ENCODE measurements at regions not wholly inside any gene's neighbourhood (a gene's known extent, or its start where the extent isn't known, plus 50 kb on each side); places are given as distances from the start of the nearest gene placed in this dataset.
"Not testable (repeated sequence)": the region's sequence is repeated elsewhere in the genome, so short reads cannot be mapped to it uniquely, and the experiment has no call there.

- DNase-seq, result no peak
Measured at GRCh38 chr2:166831930-166832329, 56.4 kb upstream of the XIRP2 start.

GRCh38 chr2:166825914-166826313 is 62.4 kb upstream of the XIRP2 start:
- no peak for DNase-seq

DNA sequence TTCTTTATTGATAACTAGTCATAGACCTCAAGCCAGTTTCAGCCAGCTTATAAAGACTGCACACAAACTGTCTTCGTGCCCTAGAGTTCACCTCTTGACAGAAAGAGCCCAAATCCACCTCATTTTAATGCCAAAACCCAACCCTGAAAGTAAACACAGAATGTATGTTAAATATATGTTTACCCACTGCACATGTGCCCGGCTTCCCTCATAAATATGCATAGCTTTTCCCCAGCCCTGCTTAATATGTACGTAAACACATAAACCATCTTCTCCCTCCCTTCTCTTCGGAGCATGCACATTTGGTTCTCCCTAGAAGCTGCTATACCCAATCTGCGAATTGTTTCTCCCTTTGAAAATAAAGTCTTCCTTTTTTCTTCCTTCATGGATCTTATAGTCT is 73.9 kb upstream of the XIRP2 start:
- no peak for DNase-seq

GRCh38 chr2:166812166-166812891 is 76.0 kb upstream of the XIRP2 start:
- no peak for DNase-seq

- no peak for DNase-seq
Measured at GRCh38 chr2:166805753-166806152, 82.5 kb upstream of the XIRP2 start.

GRCh38 chr2:166803373-166804000 is 84.8 kb upstream of the XIRP2 start:
- no peak for DNase-seq

GRCh38 chr2:166802475-166802874 is 85.8 kb upstream of the XIRP2 start:
- DNase-seq, result no peak

DNA sequence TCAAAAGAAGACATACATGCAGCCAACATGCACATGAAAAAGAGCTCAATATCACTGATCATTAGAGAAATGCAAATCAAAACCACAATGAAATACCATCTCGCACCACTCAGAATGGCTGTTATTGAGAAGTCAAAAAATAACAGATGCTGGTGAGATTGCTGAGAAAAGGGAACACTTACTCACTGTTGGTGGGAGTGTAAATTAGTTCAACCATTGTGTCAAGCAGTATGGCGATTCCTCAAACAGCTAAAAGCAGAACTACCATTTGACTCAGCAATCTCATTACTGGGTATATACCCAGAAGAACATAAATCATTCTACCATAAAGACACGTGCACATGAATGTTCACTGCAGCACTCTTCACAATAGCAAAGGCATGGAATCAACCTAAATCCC is 95.5 kb upstream of the XIRP2 start:
- no peak for DNase-seq

GRCh38 chr2:166786707-166787106 is 101.6 kb upstream of the XIRP2 start:
- no peak for DNase-seq

- DNase-seq, result no peak
Measured at GRCh38 chr2:166784296-166784946, 103.9 kb upstream of the XIRP2 start.

DNA sequence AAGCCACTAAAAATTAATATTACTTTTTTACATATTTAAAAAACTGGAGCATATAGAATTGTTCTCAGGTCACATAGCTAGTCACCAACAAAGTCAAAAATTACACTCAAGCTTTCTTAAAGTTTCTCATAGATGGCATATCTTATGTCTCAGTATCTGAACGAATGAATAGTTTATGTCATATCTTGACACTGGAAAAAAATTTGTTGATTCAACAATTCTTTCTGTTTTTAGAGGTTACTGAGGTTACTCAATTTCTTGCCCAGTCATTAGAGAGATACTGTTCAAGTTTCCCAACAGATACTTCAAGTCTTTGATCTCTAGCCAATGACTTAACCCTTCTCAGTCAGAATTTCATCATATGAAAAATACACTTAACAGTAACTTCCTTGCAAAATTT is 113.1 kb upstream of the XIRP2 start:
- no peak for DNase-seq

DNA sequence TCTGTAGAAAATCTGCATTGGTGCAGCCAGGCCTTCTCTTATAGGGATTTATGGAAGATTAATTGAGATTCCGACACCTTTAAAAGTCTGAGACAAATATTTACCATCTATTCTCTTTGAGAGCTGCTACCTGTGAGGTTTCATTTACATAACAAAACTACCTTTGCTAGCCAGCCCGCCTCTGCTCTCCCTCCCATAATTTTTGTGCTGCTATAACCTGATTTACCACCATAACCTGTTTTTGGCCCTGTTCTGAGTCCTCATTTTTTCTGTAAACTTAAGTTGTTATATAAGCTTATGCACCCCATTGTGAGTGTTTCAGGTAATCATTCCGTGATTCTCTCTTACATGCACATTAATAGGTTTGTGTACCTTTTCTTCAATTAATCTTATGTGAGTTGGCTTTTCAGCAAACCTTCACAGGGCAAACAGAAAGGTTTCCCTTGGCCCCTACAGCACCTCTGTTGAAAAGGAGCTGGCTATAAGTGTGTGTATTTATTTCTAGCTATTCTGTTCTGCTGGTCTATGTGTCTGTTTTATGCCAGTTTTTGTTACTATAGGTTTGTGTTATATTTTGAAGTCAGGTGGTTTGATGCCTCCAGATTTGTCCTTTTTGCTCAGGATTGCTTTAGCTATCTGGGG is 114.9 kb upstream of the XIRP2 start:
- DNase-seq, result no peak

- no peak for DNase-seq
Measured at GRCh38 chr2:166768393-166769123, 119.7 kb upstream of the XIRP2 start.

GRCh38 chr2:166766769-166767322 is 121.4 kb upstream of the XIRP2 start:
- DNase-seq, result not testable (repeated sequence)

DNA sequence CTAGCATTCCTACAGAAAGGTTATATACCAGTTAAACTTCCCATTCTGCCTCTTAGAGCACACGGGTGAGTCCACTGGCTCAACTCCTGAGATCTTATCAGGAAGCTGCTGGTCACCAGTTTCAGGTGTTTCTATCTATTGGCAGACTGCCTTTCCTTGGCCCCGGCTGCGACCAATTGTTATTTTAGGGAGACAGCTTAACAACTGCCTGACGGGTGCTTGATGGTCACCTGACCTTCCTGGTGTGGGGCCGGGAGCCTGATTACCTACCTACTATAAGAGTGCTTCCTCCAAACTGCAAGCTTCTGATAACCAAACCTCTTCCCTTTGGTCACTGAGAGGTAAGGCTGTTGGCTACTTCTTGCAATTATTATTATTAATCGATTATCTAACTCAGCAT is 122.1 kb upstream of the XIRP2 start:
- DNase-seq, result no peak

DNA sequence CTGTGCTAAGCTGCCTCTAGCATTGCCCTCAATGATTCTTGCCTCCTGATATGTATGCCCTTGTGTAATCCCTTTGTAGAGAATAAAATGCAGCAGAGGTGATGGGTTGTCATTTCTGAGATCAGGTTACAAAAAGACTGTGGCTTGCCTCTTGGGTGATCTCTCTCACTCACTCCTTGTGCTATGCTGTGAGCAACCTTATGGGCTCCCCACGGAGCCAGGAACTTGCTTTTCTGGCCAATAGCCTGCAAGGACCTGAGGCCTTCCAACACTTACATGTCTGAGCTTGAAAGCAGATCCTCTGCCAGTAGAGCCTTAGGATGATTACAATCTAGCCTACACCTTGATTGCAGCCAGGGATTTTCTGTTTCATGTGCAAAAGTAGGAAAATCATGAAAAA is 123.1 kb upstream of the XIRP2 start:
- DNase-seq, result no peak

DNA sequence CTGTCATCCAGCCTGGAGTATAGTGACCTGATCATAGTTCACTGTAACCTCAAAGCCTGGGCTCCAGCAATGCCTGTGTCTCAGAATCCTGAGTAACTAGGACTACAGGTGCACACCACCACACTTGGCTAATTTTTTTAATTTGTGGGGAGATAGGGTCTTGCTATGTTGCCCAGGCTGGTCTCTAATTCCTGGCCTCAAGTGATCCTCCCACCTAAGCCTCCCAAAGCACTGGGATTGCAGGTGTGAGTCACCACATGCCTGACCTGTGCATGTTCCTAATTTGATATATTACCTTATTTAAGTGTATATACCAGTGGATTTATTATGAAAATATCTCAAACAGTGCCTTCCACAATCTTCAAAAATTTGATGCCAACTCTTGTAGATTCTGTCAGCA is 123.6 kb upstream of the XIRP2 start:
- no peak for DNase-seq

GRCh38 chr2:166764216-166764615 is 124.1 kb upstream of the XIRP2 start:
- DNase-seq, result no peak

DNA sequence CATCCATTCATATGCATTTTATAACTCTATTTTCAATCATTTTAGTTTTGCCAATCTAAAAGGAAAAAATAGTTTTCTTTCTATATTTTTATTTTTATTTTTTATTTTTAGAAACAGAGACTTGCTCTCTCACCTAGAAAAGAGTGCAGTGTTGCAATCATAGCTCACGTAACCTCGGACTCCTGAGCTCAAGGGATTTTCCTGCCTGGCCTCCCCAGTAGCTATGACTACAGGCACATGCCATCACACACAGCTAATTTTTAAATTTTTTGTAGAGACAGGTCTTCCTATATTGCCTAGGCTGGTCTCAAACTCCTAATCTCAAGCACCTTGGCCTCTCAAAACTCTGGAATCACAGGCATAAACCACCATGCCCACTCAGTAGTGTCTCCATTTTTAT is 125.5 kb upstream of the XIRP2 start:
- DNase-seq, result no peak

- no peak for DNase-seq
Measured at GRCh38 chr2:166758956-166759355, 129.3 kb upstream of the XIRP2 start.

DNA sequence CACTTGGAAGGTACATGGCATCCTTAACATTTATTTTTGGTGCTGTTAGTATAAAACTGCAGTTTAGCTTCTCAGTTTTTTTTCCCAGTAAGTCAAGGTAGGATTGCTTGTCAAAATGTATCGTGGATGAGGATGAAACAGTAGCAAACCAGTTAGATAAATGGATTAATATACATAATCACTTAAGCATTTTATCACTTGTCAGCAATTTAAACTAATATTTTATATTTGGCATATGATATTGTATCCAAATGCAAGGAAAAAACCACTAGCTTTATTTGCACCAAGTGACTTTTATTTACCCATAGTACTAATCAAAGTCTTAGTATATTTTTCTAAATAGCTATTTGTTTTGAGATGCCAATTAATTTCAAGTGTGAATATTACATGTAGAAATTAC is 137.7 kb upstream of the XIRP2 start:
- no peak for DNase-seq

- not testable (repeated sequence) for DNase-seq
Measured at GRCh38 chr2:166744117-166744516, 144.2 kb upstream of the XIRP2 start.

DNA sequence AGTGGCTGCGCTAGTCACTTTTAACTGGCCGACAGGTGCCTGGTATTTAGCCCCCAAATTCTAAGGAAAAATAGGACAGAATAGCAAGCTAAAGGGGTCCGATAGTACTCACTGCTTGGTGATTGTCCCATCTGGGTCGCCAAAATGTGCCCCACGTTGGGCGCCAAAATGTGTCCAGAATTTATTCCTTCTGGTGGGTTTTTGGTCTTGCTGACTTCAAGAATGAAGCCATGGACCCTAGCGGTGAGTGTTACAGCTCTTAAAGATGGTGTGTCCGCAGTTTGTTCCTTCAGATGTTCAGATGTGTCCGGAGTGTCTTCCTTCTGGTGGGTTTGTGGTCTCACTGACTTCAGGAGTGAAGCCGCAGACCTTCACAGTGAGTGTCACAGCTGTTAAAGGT is 144.8 kb upstream of the XIRP2 start:
- not testable (repeated sequence) for DNase-seq

All from NCI-H1694 treated with DMSO at 0.1 percent for 48 hours (cell line).